SK-N-SH (cell line): ENCODE measurements at regions not wholly inside any gene's neighbourhood (a gene's known extent, or its start where the extent isn't known, plus 50 kb on each side); places are given as distances from the start of the nearest gene placed in this dataset.

Experiments
- CTCF ChIA-PET: fragments of 300-600, 350-600 bp; formaldehyde crosslinking; extraction: SDS; loops from one replicate; lab custom pipeline; 2021; lab: Yijun Ruan, JAX
- POLR2A ChIA-PET: fragments of 350-600 bp; sonication (Branson Sonifier 250); formaldehyde crosslinking; extraction: SDS; loops from one replicate; lab custom pipeline; 2020; ENCODE audit warnings: antibody characterized with exemption, inconsistent platforms; lab: Yijun Ruan, JAX
- DNase-seq: peaks from one replicate; pipeline ENCODE4 v3.0.0; 2012
- H2AFZ ChIP-seq: fragments of 200-600 bp; sonication (generic); 2 replicates; pipeline ENCODE4 v1.8.1; 2016; ENCODE audit warnings: antibody characterized with exemption, mild to moderate bottlenecking, low read depth
- H3F3A ChIP-seq: fragments of 200-600 bp; sonication (generic); replicated peaks from 2 replicates; pipeline ENCODE3; 2016; ENCODE audit warnings: antibody characterized with exemption, mild to moderate bottlenecking; ENCODE audit not compliant: insufficient read depth
- H3K27ac ChIP-seq, 2 experiments: fragments of 200-500 bp in 1 of 2; fragments of 200-600 bp in 1 of 2; sonication (Bioruptor generic) in 1 of 2; sonication (generic), shearing (Covaris generic) in 1 of 2; 2 replicates each; pipeline versions ENCODE4 v1.5.1 to v1.6.1; 2014 to 2016; ENCODE audit warnings: low read depth in 2 of 2, inconsistent platforms in 1 of 2, low read length in 1 of 2, mild to moderate bottlenecking in 1 of 2, mixed read lengths in 1 of 2
- H3K27me3 ChIP-seq: fragments of 200-600 bp; sonication (generic), shearing (Covaris generic); 2 replicates; pipeline ENCODE4 v1.6.1; 2016; ENCODE audit warnings: mixed run types; ENCODE audit not compliant: insufficient read depth
- H3K36me3 ChIP-seq, 2 experiments: fragments of 200-500 bp in 1 of 2; fragments of 200-600 bp in 1 of 2; sonication (Bioruptor generic) in 1 of 2; sonication (generic) in 1 of 2; replicated peaks in 1 of 2; 2 replicates each; pipeline versions ENCODE3 to v1.5.1; 2014 to 2016; ENCODE audit warnings: low read length in 1 of 2, mild to moderate bottlenecking in 1 of 2; ENCODE audit not compliant: insufficient read depth in 2 of 2, control insufficient read depth in 1 of 2
- H3K4me1 ChIP-seq, 2 experiments: fragments of 200-500 bp in 1 of 2; fragments of 200-600 bp in 1 of 2; sonication (Bioruptor generic) in 1 of 2; sonication (generic), shearing (Covaris generic) in 1 of 2; 2 replicates each; pipeline versions ENCODE4 v1.5.1 to v1.6.1; 2014 to 2016; ENCODE audit warnings: low read depth in 1 of 2, low read length in 1 of 2, mixed run types in 1 of 2; ENCODE audit not compliant: insufficient read depth in 2 of 2, control insufficient read depth in 1 of 2
- H3K4me2 ChIP-seq: fragments of 200-600 bp; sonication (generic), shearing (Covaris generic); 2 replicates; pipeline ENCODE4 v1.6.1; 2017; ENCODE audit warnings: mixed run types
- H3K4me3 ChIP-seq, 2 experiments: fragments of 200-500 bp in 1 of 2; fragments of 200-600 bp in 1 of 2; sonication (Bioruptor generic) in 1 of 2; sonication (generic), shearing (Covaris generic) in 1 of 2; 2 replicates each; pipeline versions ENCODE4 v1.5.1 to v1.8.1; 2014 to 2016; ENCODE audit warnings: low read depth in 2 of 2, inconsistent platforms in 1 of 2, low read length in 1 of 2, mild to moderate bottlenecking in 1 of 2, mixed read lengths in 1 of 2, moderate library complexity in 1 of 2
- H3K79me2 ChIP-seq: fragments of 200-600 bp; sonication (generic); 2 replicates; pipeline ENCODE4 v1.8.1; 2017; ENCODE audit warnings: mild to moderate bottlenecking; ENCODE audit not compliant: insufficient read depth
- H3K9ac ChIP-seq: fragments of 200-600 bp; sonication (generic); 2 replicates; pipeline ENCODE4 v1.6.1; 2017; ENCODE audit warnings: mixed run types
- H3K9me2 ChIP-seq: fragments of 200-600 bp; sonication (generic); 2 replicates; pipeline ENCODE4 v1.6.1; 2017; ENCODE audit warnings: mixed run types
- H3K9me3 ChIP-seq: fragments of 200-600 bp; sonication (generic); 2 replicates; pipeline ENCODE4 v1.6.1; 2017; ENCODE audit warnings: mixed run types, mild to moderate bottlenecking, moderate library complexity
- H4K20me1 ChIP-seq: fragments of 200-600 bp; sonication (generic); 2 replicates; pipeline ENCODE4 v1.6.1; 2017; ENCODE audit warnings: mild to moderate bottlenecking, mixed run types; ENCODE audit not compliant: insufficient read depth
- CTCF ChIP-seq: fragments of 200-600 bp; sonication (generic); IDR thresholded peaks from 2 replicates; pipeline ENCODE4 v1.6.1; 2017; ENCODE audit warnings: antibody characterized with exemption, mild to moderate bottlenecking, moderate library complexity
- ELF1 ChIP-seq: IDR thresholded peaks from 2 replicates; pipeline ENCODE4 v1.4.0; 2012
- EP300 ChIP-seq, 2 experiments: IDR thresholded peaks; 2 replicates each; pipeline versions ENCODE4 v1.4.0 to v1.6.1; 2012; ENCODE audit warnings: borderline replicate concordance in 1 of 2, low read depth in 1 of 2, low read length in 1 of 2
- EZH2phosphoT487 ChIP-seq: fragments of 200-600 bp; sonication (generic); IDR thresholded peaks from 2 replicates; pipeline ENCODE4 v1.6.1; 2017; ENCODE audit warnings: low read depth, mixed run types, mild to moderate bottlenecking, antibody characterized with exemption, moderate library complexity, borderline replicate concordance
- FOSL2 ChIP-seq: IDR thresholded peaks from 2 replicates; pipeline ENCODE4 v1.4.0; 2012; ENCODE audit warnings: low read depth, mild to moderate bottlenecking, moderate library complexity, borderline replicate concordance
- FOXJ3 ChIP-seq: sonication (generic); formaldehyde crosslinking; IDR thresholded peaks from 2 replicates; pipeline ENCODE4 v1.5.1; 2020; ENCODE audit warnings: mild to moderate bottlenecking, missing genetic modification reagents
- GABPA ChIP-seq: IDR thresholded peaks from 2 replicates; pipeline ENCODE4 v1.4.0; 2012; ENCODE audit warnings: low read depth, mild to moderate bottlenecking
- GATA2 ChIP-seq: sonication (generic); formaldehyde crosslinking; IDR thresholded peaks from 2 replicates; pipeline ENCODE4 v1.5.0; 2020; ENCODE audit warnings: mild to moderate bottlenecking, missing genetic modification reagents
- IRF3 ChIP-seq: fragments of 150-350 bp; IDR thresholded peaks from 2 replicates; pipeline ENCODE4 v1.6.1; 2016; ENCODE audit warnings: mild to moderate bottlenecking, low read depth, low read length
- JUND ChIP-seq: IDR thresholded peaks from 2 replicates; pipeline ENCODE4 v1.4.0; 2012
- MAX ChIP-seq: IDR thresholded peaks from 2 replicates; pipeline ENCODE4 v1.4.0; 2012; ENCODE audit warnings: low read depth
- MEF2A ChIP-seq: IDR thresholded peaks from 2 replicates; pipeline ENCODE4 v1.4.0; 2012; ENCODE audit warnings: low read depth, borderline replicate concordance
- MXI1 ChIP-seq: IDR thresholded peaks from 2 replicates; pipeline ENCODE4 v1.6.1; 2012; ENCODE audit warnings: mild to moderate bottlenecking, low read depth, low read length, improper control_type of control experiment
- NRF1 ChIP-seq: IDR thresholded peaks from 2 replicates; pipeline ENCODE4 v1.6.1; 2012; ENCODE audit warnings: low read depth, mild to moderate bottlenecking, low read length
- PBX3 ChIP-seq: IDR thresholded peaks from 2 replicates; pipeline ENCODE4; 2012
- RAD21 ChIP-seq: IDR thresholded peaks from 2 replicates; pipeline ENCODE4 v1.6.1; 2012; ENCODE audit warnings: mild to moderate bottlenecking, low read length
- REST ChIP-seq: IDR thresholded peaks from 2 replicates; pipeline ENCODE4 v1.6.1; 2012; ENCODE audit warnings: mild to moderate bottlenecking, low read depth, low read length, moderate library complexity
- RFX5 ChIP-seq: IDR thresholded peaks from 2 replicates; pipeline ENCODE4 v1.6.1; 2012; ENCODE audit warnings: mild to moderate bottlenecking, improper control_type of control experiment, low read length
- RXRA ChIP-seq: IDR thresholded peaks from 2 replicates; pipeline ENCODE4 v1.4.0; 2012; ENCODE audit warnings: low read depth, mild to moderate bottlenecking, borderline replicate concordance
- SIN3A ChIP-seq: IDR thresholded peaks from 2 replicates; pipeline ENCODE4 v1.6.1; 2012; ENCODE audit warnings: low read depth, mild to moderate bottlenecking, low read length, moderate library complexity, borderline replicate concordance
- SMC3 ChIP-seq: IDR thresholded peaks from 2 replicates; pipeline ENCODE4 v1.6.1; 2012; ENCODE audit warnings: low read depth, low read length, improper control_type of control experiment
- TCF12 ChIP-seq: IDR thresholded peaks from 2 replicates; pipeline ENCODE4 v1.4.0; 2012
- TEAD4 ChIP-seq: IDR thresholded peaks from 2 replicates; pipeline ENCODE4 v1.4.0; 2012; ENCODE audit warnings: mild to moderate bottlenecking, borderline replicate concordance; ENCODE audit not compliant: insufficient read depth
- USF2 ChIP-seq: fragments of 150-350 bp; IDR thresholded peaks from 2 replicates; pipeline ENCODE4 v1.6.1; 2017; ENCODE audit warnings: antibody characterized with exemption, low read length, low read depth, borderline replicate concordance
- YY1 ChIP-seq: IDR thresholded peaks from 2 replicates; pipeline ENCODE4 v1.4.0; 2012; ENCODE audit warnings: low read depth, mild to moderate bottlenecking
- WGBS: methylation state at CpG from one replicate; pipeline ENCODE4 v1.1.6; 2017; ENCODE audit warnings: low lambda C conversion rate; 5-methylcytosine and 5-hydroxymethylcytosine counted together

- no peak for TF ChIP-seq FOXJ3
- no peak for TF ChIP-seq RFX5
- TF ChIP-seq MXI1, result no peak
- no peak for TF ChIP-seq EZH2phosphoT487
- no peak for TF ChIP-seq NRF1
- TF ChIP-seq REST, result no peak
- peak; percentile 91 for TF ChIP-seq TCF12
- TF ChIP-seq EP300 (IDR thresholded peaks at IDR 0.05; ENCODE audit: borderline replicate concordance in 1 of 2, low read depth in 1 of 2, low read length in 1 of 2), result peak in 1 of 2 experiments; percentile 83; a peak in 2 of 4 replicates
- 0 out of 2 replicates have a peak, but pooled peaks have one; percentile 3 for TF ChIP-seq SMC3
- TF ChIP-seq RXRA, result peak; percentile 42; the same call in 1 of the 2 replicates
- TF ChIP-seq SIN3A, result no peak
These were observed 552.8 kb upstream of the CITED2 start (continued) for GRCh38 chr6:139927236-139927635.

GRCh38 chr6:139926711-139927110, 552.3 kb upstream of the CITED2 start:
- no peak for TF ChIP-seq NRF1
- TF ChIP-seq CTCF, result no peak
- TF ChIP-seq RXRA, result no peak
- no peak for TF ChIP-seq FOSL2
- TF ChIP-seq TEAD4, result no peak
- TF ChIP-seq MXI1, result no peak
- no peak for TF ChIP-seq PBX3
- no peak for TF ChIP-seq USF2
- TF ChIP-seq ELF1, result no peak
- TF ChIP-seq MEF2A, result no peak
- TF ChIP-seq MAX, result no peak
- no peak for TF ChIP-seq GATA2
- no peak for TF ChIP-seq RAD21
- no peak for TF ChIP-seq EP300 (IDR thresholded peaks at IDR 0.05; ENCODE audit: borderline replicate concordance in 1 of 2, low read depth in 1 of 2, low read length in 1 of 2)
- TF ChIP-seq YY1, result no peak
- TF ChIP-seq GABPA, result no peak
- TF ChIP-seq IRF3, result no peak
- TF ChIP-seq JUND, result no peak
- Histone ChIP-seq H3K9me3 (no peaks in the 10 kb centered on the region), H2AFZ (peak overlapping the region; percentile 37; the same call in 1 of the 2 replicates), H3K4me1 (peaks cover 12% of the 10 kb centered on the region in 2 experiments; a peak in 3 of 4 replicates), H3K27ac (peak overlapping the region; percentile 48 to 81), H4K20me1 (no peaks in the 10 kb centered on the region), H3F3A (peaks cover 9% of the 10 kb centered on the region), H3K4me3 (no peak overlapping the region), H3K79me2 (no peaks in the 10 kb centered on the region), H3K36me3 (no peaks in the 10 kb centered on the region), H3K27me3 (no peaks in the 10 kb centered on the region), H3K4me2 (peak overlapping the region; percentile 10; the same call in 1 of the 2 replicates), H3K9ac (no peak overlapping the region), H3K9me2 (no peaks in the 10 kb centered on the region)
- WGBS, result 61% methylated on average over 3 of the region's 3 CpGs
- ChIA-PET POLR2A (no interaction called here), CTCF (no interaction called here)
- no peak for DNase-seq
